ENCODE measurements at regions not wholly inside any gene's neighbourhood (a gene's known extent, or its start where the extent isn't known, plus 50 kb on each side); places are given as distances from the start of the nearest gene placed in this dataset.

- WGBS, 2 experiments (ENCODE audit: extremely low coverage in 1 of 2, insufficient coverage in 1 of 2, insufficient read length in 1 of 2, insufficient replicate concordance in 2 of 2, low coverage in 1 of 2, low lambda C conversion rate in 2 of 2, missing lambda C conversion rate in 1 of 2), result 93% methylated on average over 3 of the region's 3 CpGs; no CpG with 5 or more reads in 1 of the 2 experiments
- POLR2A ChIA-PET (ENCODE audit: partially characterized antibody), result no interaction called here
- no peaks in the 10 kb centered on the region for H3K4me1 ChIP-seq (replicated peaks in 1 of 4; ENCODE audit: control insufficient read depth in 3 of 4, insufficient read depth in 4 of 4, low read length in 3 of 4)
- TF ChIP-seq SP1 (IDR thresholded peaks at IDR 0.05; ENCODE audit: low read depth, low read length) (no peak), EZH2 (IDR thresholded peaks at IDR 0.05; ENCODE audit: low read depth, low read length, severe bottlenecking) (no peak), MAX (IDR thresholded peaks at IDR 0.05) (no peak)
Measured at GRCh38 chr10:55460008-55460407, 659.0 kb upstream of the PCDH15 start.

More at GRCh38 chr10:55460008-55460407, 659.0 kb upstream of the PCDH15 start:
- Histone ChIP-seq H2AK5ac (ENCODE audit: low read depth, low read length) (no peak overlapping the region), H4K5ac (ENCODE audit: insufficient read length, low read depth, low read length) (no peak overlapping the region), H3K4ac (replicated peaks; ENCODE audit: insufficient read length, low read depth, low read length) (no peak overlapping the region), H3K18ac (ENCODE audit: extremely low read depth, low read length) (no peak overlapping the region), H4K20me1 (replicated peaks in 1 of 2; ENCODE audit: control insufficient read depth in 1 of 2, insufficient read depth in 2 of 2, low read length in 2 of 2) (no peaks in the 10 kb centered on the region), H3K4me2 (ENCODE audit: insufficient read depth in 1 of 2, low read depth in 2 of 2, low read length in 2 of 2) (no peak overlapping the region), H2BK15ac (ENCODE audit: low read length) (no peak overlapping the region), H3K23ac (ENCODE audit: insufficient read length) (no peak overlapping the region), H3K56ac (replicated peaks; ENCODE audit: insufficient read length, low read depth, low read length) (no peak overlapping the region), H2BK20ac (ENCODE audit: low read length) (no peak overlapping the region), H4K91ac (replicated peaks; ENCODE audit: insufficient read length, low read length) (no peak overlapping the region), H3K23me2 (ENCODE audit: low read depth, low read length) (no peaks in the 10 kb centered on the region), H3K14ac (ENCODE audit: insufficient read length) (no peak overlapping the region), H3K79me2 (ENCODE audit: control insufficient read depth in 1 of 2, insufficient read depth in 2 of 2, low read length in 2 of 2) (no peaks in the 10 kb centered on the region), H3K79me1 (ENCODE audit: low read depth, low read length) (no peaks in the 10 kb centered on the region; the same call in 1 of the 2 replicates), H4K8ac (ENCODE audit: extremely low read depth, insufficient read depth, low read length) (no peak overlapping the region), H2AFZ (ENCODE audit: low read length) (no peak overlapping the region), H3K36me3 (ENCODE audit: control insufficient read depth in 2 of 4, insufficient read depth in 4 of 4, low read length in 3 of 4) (no peaks in the 10 kb centered on the region), H2BK12ac (ENCODE audit: low read depth, low read length) (no peak overlapping the region), H3K9me3 (ENCODE audit: insufficient read depth in 2 of 2, low read depth in 1 of 2, low read length in 1 of 2) (no peaks in the 10 kb centered on the region), H2BK120ac (replicated peaks; ENCODE audit: low read depth, low read length) (no peak overlapping the region), H3K9ac (replicated peaks in 1 of 4; ENCODE audit: extremely low read depth in 1 of 4, low read depth in 3 of 4, low read length in 3 of 4) (no peak overlapping the region), H3K27ac (ENCODE audit: low read depth, low read length) (no peak overlapping the region), H2BK5ac (ENCODE audit: low read depth, low read length) (no peak overlapping the region), H3K4me3 (ENCODE audit: extremely low read depth in 1 of 4, insufficient read depth in 2 of 4, low read depth in 3 of 4, low read length in 4 of 4) (no peak overlapping the region), H3K27me3 (replicated peaks in 1 of 4; ENCODE audit: control insufficient read depth in 3 of 4, extremely low read depth in 1 of 4, insufficient read depth in 3 of 4, low read length in 3 of 4) (no peaks in the 10 kb centered on the region)
- FAIRE-seq (no peak), DNase-seq (ENCODE audit: low read depth in 1 of 2, low spot score in 2 of 2) (no peak)
- CTCF ChIA-PET (ENCODE audit: partially characterized antibody), result no interaction called here

All from H1 (cell line).